ENCODE measurements at regions not wholly inside any gene's neighbourhood (a gene's known extent, or its start where the extent isn't known, plus 50 kb on each side); places are given as distances from the start of the nearest gene placed in this dataset.

DNA sequence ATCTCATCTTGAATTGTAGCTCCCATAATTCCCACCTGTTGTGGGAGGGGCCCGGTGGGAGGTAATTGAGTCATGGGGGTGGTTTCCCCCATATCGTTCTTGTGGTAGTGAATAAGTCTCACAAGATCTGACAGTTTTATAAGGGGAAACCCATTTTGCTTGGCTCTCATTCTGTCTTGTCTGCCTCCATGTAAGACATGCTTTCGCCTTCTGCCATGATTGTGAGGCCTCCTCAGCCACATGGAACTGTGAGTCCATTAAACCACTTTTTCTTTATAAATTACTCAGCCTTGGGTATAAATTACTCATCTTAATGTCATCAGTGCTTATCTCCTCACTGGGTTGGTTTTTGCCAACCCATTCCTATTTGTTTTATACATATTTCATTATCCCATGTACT, 142.0 kb upstream of the GMDS start:
- DNase-seq: no peak
- Histone ChIP-seq H3K36me3 (no peaks in the 10 kb centered on the region), H3K27ac (no peak overlapping the region), H3K9me3 (no peaks in the 10 kb centered on the region), H3K27me3 (no peaks in the 10 kb centered on the region), H3K4me3 (no peak overlapping the region), H3K4me1 (no peaks in the 10 kb centered on the region)
- intact Hi-C loops (cut with DNase I): no loop called here
- TF ChIP-seq, protein P1, sequence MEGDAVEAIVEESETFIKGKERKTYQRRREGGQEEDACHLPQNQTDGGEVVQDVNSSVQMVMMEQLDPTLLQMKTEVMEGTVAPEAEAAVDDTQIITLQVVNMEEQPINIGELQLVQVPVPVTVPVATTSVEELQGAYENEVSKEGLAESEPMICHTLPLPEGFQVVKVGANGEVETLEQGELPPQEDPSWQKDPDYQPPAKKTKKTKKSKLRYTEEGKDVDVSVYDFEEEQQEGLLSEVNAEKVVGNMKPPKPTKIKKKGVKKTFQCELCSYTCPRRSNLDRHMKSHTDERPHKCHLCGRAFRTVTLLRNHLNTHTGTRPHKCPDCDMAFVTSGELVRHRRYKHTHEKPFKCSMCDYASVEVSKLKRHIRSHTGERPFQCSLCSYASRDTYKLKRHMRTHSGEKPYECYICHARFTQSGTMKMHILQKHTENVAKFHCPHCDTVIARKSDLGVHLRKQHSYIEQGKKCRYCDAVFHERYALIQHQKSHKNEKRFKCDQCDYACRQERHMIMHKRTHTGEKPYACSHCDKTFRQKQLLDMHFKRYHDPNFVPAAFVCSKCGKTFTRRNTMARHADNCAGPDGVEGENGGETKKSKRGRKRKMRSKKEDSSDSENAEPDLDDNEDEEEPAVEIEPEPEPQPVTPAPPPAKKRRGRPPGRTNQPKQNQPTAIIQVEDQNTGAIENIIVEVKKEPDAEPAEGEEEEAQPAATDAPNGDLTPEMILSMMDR (IDR thresholded peaks at IDR 0.05): no peak
- no peak for ATAC-seq

- TF ChIP-seq, protein P1 (IDR thresholded peaks at IDR 0.05): no peak
- intact Hi-C loops (cut with DNase I): no loop called here
- ATAC-seq (no peak), DNase-seq (no peak)
- Histone ChIP-seq H3K4me3 (no peak overlapping the region), H3K9me3 (no peaks in the 10 kb centered on the region), H3K36me3 (no peaks in the 10 kb centered on the region), H3K4me1 (no peaks in the 10 kb centered on the region), H3K27me3 (no peaks in the 10 kb centered on the region), H3K27ac (no peak overlapping the region)
These were observed 140.1 kb upstream of the GMDS start for GRCh38 chr6:2385471-2385983.

DNA sequence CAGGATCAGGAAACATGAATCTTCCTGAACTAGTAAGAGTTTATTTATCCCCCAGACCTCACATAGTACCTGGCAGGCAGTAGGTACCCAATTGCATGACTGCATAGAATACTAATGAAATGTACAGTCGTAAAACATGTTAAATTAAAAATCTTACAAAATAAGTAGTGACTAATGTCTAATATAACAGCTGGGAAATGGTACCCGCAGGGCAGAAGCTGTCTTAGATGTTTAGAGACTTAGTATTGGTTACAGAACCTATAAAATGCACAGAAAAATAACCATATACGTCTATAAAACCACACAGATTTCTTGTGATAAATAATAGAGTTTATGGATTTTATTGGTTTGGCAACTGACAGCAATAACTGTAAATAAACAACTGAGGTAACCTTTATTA, 139.1 kb upstream of the GMDS start:
- Histone ChIP-seq H3K9me3 (no peaks in the 10 kb centered on the region), H3K27me3 (no peaks in the 10 kb centered on the region), H3K36me3 (no peaks in the 10 kb centered on the region), H3K4me1 (no peaks in the 10 kb centered on the region), H3K27ac (no peak overlapping the region), H3K4me3 (no peak overlapping the region)
- TF ChIP-seq, protein P1 (IDR thresholded peaks at IDR 0.05): no peak
- DNase-seq (no peak), ATAC-seq (no peak)
- intact Hi-C loops (cut with DNase I): no loop called here

DNA sequence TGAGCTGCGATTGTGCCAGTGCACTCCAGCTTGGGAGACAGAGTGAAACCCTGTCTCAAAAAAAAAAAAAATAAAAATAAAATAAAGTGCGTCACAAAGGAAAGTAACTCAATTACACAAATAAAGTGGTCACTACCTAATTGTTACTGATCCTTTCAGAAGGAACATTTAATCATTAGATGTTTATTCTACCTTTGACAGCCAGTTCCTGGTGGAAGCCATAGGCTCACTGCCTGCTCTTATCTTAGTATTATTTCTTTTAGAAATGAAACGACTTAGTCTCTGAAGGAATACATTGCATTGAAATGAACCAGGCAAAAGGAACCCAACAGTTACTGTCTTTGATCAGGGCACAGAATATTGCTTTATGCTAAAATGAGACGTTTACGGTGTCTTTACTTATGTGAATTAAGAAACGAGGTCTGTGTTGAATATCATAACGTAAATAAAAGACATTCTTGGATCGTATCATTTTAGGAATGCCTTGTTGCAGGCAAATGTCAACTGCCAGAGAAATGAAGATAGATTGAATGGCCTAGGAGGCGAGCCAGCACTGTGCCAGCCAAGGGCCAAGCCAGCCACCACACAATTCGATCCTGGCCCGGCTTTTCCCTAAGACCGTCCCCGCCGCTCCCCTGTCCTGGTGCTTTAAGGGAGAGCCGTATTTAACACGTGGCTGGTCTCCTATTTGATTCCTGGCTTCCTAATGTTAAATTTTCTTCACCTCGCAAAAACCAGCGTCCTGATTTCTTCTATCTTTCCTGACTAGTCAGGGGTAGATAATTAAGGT, 136.7 kb upstream of the GMDS start:
- TF ChIP-seq, protein P1 (IDR thresholded peaks at IDR 0.05): no peak
- no peaks in the 10 kb centered on the region for H3K9me3 ChIP-seq
- intact Hi-C loops (cut with DNase I): no loop called here
- no peak overlapping the region for H3K4me3 ChIP-seq
- DNase-seq: no peak
- ATAC-seq: peak; percentile 21
- H3K27me3 ChIP-seq: no peaks in the 10 kb centered on the region
- no peak overlapping the region for H3K27ac ChIP-seq
- H3K36me3 ChIP-seq: no peaks in the 10 kb centered on the region
- H3K4me1 ChIP-seq: no peaks in the 10 kb centered on the region

DNA sequence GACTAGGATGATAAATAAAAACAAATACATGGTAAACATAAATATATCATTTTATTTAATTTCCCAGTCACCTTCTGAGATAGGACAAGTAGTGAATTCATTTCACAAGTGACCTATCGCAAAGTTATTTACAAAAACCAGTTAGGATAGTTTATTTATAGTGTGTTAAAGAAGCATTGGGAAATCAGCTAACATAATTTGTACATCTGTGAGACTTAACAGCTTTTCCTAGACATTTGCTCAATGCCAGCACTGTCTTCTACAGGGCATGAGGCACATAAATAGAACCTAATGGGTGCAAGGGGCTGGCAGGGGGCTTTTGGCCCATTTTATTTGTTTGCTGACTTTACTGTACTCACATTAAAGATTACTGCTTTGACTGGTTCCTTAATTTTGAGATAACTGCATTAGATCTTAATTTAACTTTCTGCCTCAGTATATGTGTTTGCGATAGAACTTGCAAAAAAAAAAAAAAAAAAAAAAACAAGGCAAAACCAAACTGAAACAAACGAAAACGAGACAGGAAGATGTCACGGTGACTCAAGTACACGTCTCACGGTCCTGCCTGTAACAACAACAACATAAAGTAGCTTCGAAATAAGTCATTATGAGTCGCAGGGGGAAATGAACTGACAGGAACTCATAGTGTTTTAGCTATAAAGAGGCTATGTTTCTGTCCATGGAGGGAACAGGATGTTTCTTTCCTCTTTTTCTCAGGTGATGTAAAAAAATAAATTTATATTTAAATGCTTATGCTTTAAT, 133.7 kb upstream of the GMDS start:
- Histone ChIP-seq H3K9me3 (no peaks in the 10 kb centered on the region), H3K27ac (no peak overlapping the region), H3K27me3 (no peaks in the 10 kb centered on the region), H3K4me1 (no peaks in the 10 kb centered on the region), H3K36me3 (no peaks in the 10 kb centered on the region), H3K4me3 (no peak overlapping the region)
- no peak for ATAC-seq
- intact Hi-C loops (cut with DNase I): no loop called here
- TF ChIP-seq, protein P1 (IDR thresholded peaks at IDR 0.05): no peak
- no peak for DNase-seq
